ENCODE measurements at regions not wholly inside any gene's neighbourhood (a gene's known extent, or its start where the extent isn't known, plus 50 kb on each side); places are given as distances from the start of the nearest gene placed in this dataset.
A peak's percentile ranks its signal among the peaks of the same experiment; 100 is the strongest.
"Not testable (repeated sequence)": the region's sequence is repeated elsewhere in the genome, so short reads cannot be mapped to it uniquely, and the experiment has no call there.

DNA sequence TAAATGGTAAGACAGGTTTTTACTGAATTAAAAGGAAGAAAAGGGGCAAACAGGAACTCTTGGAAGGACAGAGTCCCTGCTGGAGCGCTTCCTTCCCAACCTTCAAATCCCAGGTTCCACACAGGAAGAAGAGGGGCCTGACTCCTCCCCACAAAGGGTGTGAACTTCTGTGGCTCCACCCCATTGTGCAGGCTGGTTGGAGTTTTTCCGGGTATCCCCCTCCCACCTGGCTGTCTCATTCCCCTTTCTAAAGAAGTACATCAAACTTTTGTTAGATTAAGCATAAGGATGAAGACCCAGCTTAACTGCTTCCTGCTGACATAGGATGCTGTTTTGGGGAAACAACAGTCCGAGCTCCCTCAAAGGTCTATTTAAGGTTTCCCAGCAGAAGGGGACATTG lies 187.7 kb downstream of the FCRL5 start:
- peak; percentile 33 for FAIRE-seq
- no peak for TF ChIP-seq POLR2A (IDR thresholded peaks at IDR 0.05; ENCODE audit: low read depth, low read length)
- no peak for TF ChIP-seq POLR2AphosphoS5 (IDR thresholded peaks at IDR 0.05; ENCODE audit: low read depth, low read length)
- TF ChIP-seq TAF1 (IDR thresholded peaks at IDR 0.05; ENCODE audit: borderline replicate concordance, low read depth, low read length), result no peak

DNA sequence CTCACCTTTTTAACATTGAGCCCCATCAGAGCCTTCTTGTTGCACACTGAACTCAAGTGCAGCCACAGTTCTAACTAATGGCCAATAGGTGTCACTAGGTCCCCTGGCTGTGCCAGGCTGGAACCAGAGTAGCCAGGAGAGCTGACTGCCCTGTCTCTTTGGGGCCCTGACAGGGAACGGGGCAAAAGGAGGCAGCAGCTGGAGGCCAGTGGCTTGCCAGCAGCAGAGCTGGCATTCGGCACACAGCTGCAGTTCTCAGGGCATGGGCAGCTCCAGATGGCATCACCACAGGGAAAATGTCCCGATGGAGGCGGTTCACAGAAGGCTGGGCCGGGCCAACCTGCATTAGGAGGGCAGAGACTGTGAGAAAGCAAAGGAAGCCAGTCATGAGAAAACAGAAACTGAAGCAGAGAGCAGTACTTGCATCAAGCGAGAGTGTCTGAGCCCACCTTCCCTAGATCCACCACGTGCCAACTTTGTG lies 188.6 kb downstream of the FCRL5 start:
- FAIRE-seq, result peak; percentile 76
- DNase-seq (ENCODE audit: insufficient read length), result peak; percentile 31
- no peak for TF ChIP-seq POLR2AphosphoS5 (IDR thresholded peaks at IDR 0.05; ENCODE audit: low read depth, low read length)
- TF ChIP-seq TAF1 (IDR thresholded peaks at IDR 0.05; ENCODE audit: borderline replicate concordance, low read depth, low read length), result no peak
- TF ChIP-seq POLR2A (IDR thresholded peaks at IDR 0.05; ENCODE audit: low read depth, low read length), result no peak

More for the DNA sequence above, 187.7 kb downstream of the FCRL5 start:
- DNase-seq (ENCODE audit: insufficient read length), result no peak

DNA sequence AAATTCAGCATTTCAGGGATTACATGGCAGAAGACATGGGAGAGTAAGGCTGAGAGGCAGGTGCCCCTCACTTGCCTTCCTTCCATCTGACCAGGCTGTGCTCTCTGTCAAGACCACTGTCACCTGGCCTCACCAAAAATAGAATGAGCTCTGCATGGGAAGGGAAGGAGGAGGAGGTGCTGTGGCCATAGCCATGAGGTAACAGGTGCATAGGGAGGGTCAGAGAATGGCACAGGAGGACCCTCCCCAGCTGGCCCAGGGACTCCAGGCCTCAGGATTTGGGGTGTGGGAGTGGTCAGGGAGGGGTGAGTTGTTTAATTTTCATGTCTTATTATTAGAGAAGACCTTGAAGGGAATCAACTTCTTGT lies 192.3 kb downstream of the FCRL5 start:
- DNase-seq (ENCODE audit: insufficient read length), result no peak
- FAIRE-seq, result no peak
- no peak for TF ChIP-seq POLR2A (IDR thresholded peaks at IDR 0.05; ENCODE audit: low read depth, low read length)
- no peak for TF ChIP-seq TAF1 (IDR thresholded peaks at IDR 0.05; ENCODE audit: borderline replicate concordance, low read depth, low read length)
- TF ChIP-seq POLR2AphosphoS5 (IDR thresholded peaks at IDR 0.05; ENCODE audit: low read depth, low read length), result no peak

- TF ChIP-seq TAF1 (IDR thresholded peaks at IDR 0.05; ENCODE audit: borderline replicate concordance, low read depth, low read length) (no peak), POLR2A (IDR thresholded peaks at IDR 0.05; ENCODE audit: low read depth, low read length) (no peak), POLR2AphosphoS5 (IDR thresholded peaks at IDR 0.05; ENCODE audit: low read depth, low read length) (no peak)
- DNase-seq (ENCODE audit: insufficient read length) (no peak), FAIRE-seq (peak; percentile 9)
Measured at GRCh38 chr1:157359314-157360022, 192.8 kb downstream of the FCRL5 start.

DNA sequence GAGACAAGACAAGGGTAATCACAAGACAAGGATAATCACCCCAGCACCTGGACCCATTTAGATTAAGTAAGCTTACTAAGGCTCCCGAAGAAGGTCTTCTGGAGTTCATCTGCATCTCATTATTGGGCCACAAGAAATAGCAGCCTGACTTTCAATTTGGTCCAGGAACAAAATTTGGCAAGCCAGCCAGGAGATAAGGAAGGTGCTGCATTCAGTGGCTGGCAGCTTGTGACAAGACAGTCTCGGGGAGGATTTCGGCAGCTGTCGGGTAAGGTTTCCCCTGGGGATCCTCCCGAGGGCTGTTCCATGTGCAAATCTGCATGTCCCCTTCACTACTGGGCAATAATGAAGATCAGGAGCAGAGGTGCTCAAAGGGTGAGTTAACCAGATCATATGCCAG lies 195.2 kb downstream of the FCRL5 start:
- DNase-seq (ENCODE audit: insufficient read length) (no peak), FAIRE-seq (no peak)
- TF ChIP-seq POLR2AphosphoS5 (IDR thresholded peaks at IDR 0.05; ENCODE audit: low read depth, low read length) (no peak), POLR2A (IDR thresholded peaks at IDR 0.05; ENCODE audit: low read depth, low read length) (no peak), TAF1 (IDR thresholded peaks at IDR 0.05; ENCODE audit: borderline replicate concordance, low read depth, low read length) (no peak)

DNA sequence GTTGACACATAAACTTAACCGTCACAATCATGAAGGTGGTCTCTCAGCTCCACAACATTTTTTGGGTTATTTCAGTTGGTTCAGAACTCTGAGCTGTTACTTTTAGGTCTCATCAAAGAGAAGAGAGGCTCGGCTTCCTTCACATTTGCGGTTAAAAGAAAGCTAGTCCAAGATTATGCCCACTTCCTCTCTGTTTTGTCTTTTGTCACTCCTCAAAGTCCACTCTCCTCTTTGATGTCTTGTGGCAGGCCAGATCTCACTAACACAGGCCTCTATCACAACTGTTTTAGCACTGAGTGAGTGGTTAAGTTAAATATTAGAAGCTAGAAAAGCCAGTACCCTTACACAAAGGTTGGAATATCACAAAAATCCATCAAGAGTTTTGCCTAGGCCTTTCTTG lies 195.7 kb downstream of the FCRL5 start:
- DNase-seq (ENCODE audit: insufficient read length), result no peak
- TF ChIP-seq TAF1 (IDR thresholded peaks at IDR 0.05; ENCODE audit: borderline replicate concordance, low read depth, low read length), result no peak
- TF ChIP-seq POLR2A (IDR thresholded peaks at IDR 0.05; ENCODE audit: low read depth, low read length), result no peak
- TF ChIP-seq POLR2AphosphoS5 (IDR thresholded peaks at IDR 0.05; ENCODE audit: low read depth, low read length), result no peak
- FAIRE-seq, result no peak

- no peak for FAIRE-seq
- no peak for TF ChIP-seq POLR2A (IDR thresholded peaks at IDR 0.05; ENCODE audit: low read depth, low read length)
- TF ChIP-seq TAF1 (IDR thresholded peaks at IDR 0.05; ENCODE audit: borderline replicate concordance, low read depth, low read length), result no peak
- no peak for TF ChIP-seq POLR2AphosphoS5 (IDR thresholded peaks at IDR 0.05; ENCODE audit: low read depth, low read length)
Measured at GRCh38 chr1:157353546-157353945, 198.8 kb downstream of the FCRL5 start.

GRCh38 chr1:157352817-157353408 lies 199.4 kb downstream of the FCRL5 start:
- no peak for FAIRE-seq
- TF ChIP-seq TAF1 (IDR thresholded peaks at IDR 0.05; ENCODE audit: borderline replicate concordance, low read depth, low read length), result no peak
- TF ChIP-seq POLR2A (IDR thresholded peaks at IDR 0.05; ENCODE audit: low read depth, low read length), result no peak
- TF ChIP-seq POLR2AphosphoS5 (IDR thresholded peaks at IDR 0.05; ENCODE audit: low read depth, low read length), result no peak
- no peak for DNase-seq (ENCODE audit: insufficient read length)

More at GRCh38 chr1:157353546-157353945, 198.8 kb downstream of the FCRL5 start:
- no peak for DNase-seq (ENCODE audit: insufficient read length)

DNA sequence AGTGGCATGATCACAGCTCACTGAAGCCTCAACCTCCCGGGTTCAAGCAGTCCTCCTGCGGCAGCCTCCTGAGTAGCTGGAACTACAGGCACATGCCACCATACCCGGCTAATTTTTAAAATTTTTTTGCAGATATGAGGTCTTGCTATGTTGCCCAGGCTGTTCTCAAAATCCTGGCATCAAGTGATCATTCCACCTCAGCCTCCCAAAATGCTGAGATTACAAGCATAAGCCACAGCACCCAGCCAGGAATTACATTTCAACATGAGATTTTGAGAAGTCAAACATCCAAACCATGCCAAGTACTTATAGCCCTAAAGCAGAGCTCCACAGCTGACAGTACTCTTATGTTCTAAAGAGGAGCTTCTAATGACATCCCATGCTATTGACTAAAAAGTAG lies 200.1 kb downstream of the FCRL5 start:
- TF ChIP-seq POLR2AphosphoS5 (IDR thresholded peaks at IDR 0.05; ENCODE audit: low read depth, low read length), result no peak
- no peak for TF ChIP-seq POLR2A (IDR thresholded peaks at IDR 0.05; ENCODE audit: low read depth, low read length)
- TF ChIP-seq TAF1 (IDR thresholded peaks at IDR 0.05; ENCODE audit: borderline replicate concordance, low read depth, low read length), result no peak
- FAIRE-seq (no peak), DNase-seq (ENCODE audit: insufficient read length) (no peak)

DNA sequence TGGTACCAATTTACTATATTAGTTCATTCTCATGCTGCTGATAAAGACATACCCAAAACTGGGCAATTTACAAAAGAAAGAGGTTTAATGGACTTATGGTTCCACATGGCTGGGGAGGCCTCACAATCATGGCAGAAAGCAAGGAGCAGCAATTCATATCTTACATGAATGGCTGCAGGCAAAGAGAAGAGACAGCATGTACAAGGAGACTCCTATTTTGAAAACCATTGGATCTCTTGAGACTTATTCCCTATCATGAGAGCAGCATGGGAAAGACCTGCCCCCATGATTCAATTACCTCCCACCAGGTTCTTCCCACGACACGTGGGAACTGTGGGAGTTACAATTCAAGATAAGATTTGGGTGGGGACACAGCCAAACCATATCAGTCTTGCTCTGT lies 200.5 kb downstream of the FCRL5 start:
- DNase-seq (ENCODE audit: insufficient read length); FAIRE-seq: not testable (repeated sequence)

DNA sequence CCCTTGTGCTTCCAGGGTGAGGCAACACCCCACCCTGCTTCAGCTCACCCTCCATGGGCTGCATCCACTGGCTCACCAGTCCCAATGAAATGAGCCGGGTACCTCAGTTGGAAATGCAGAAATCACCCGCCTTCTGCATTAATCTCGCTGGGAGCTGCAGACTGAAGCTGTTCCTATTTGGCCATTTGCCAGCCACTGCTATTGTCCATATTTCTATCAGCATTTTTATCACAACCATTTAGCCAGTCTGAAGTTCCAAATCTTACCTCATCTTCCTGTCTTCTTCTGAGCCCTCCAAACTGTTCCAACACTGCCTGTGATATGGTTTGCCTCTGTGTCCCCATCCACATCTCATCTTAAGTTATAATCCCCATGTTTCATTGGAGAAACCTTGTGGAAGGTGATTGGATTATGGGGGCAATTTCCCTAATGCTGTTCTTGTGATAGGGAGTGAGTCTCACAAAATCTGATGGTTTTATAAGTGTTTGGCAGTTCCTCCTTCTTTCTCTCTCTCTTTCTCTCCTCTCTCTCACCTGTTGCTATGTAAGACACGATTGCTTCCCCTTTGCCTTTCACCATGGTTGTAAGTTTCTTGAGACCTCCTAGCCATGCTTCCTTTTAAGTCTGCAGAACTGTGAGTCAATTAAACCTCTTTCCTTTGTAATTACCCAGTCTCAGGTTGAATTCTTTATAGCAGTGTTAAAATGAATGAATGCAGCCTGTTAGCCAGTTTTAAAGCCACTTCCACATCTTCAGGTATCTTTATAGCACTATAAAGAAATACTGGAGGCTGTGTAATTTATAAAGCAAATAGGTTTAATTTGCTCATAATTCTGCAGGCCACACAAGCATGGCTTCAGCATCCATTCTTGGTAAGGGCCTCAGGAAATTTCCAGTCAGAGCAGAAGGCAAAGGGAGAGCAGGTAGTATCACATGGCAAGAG lies 203.5 kb downstream of the FCRL5 start:
- TF ChIP-seq TAF1 (IDR thresholded peaks at IDR 0.05; ENCODE audit: borderline replicate concordance, low read depth, low read length), result no peak
- TF ChIP-seq POLR2AphosphoS5 (IDR thresholded peaks at IDR 0.05; ENCODE audit: low read depth, low read length), result no peak
- no peak for DNase-seq (ENCODE audit: insufficient read length)
- FAIRE-seq, result no peak

Measured in GM12892 (cell line).